Fibroblast of mammary gland (primary cell): ENCODE measurements at regions not wholly inside any gene's neighbourhood (a gene's known extent, or its start where the extent isn't known, plus 50 kb on each side); places are given as distances from the start of the nearest gene placed in this dataset.
"Not testable (repeated sequence)": the region's sequence is repeated elsewhere in the genome, so short reads cannot be mapped to it uniquely, and the experiment has no call there.

Experiments used
- DNase-seq: peaks from one replicate; pipeline ENCODE4 v3.0.0-alpha.2; 2010; ENCODE audit warnings: low read depth
- H3K4me3 ChIP-seq: 2 replicates; pipeline ENCODE4 v1.5.1; 2011; ENCODE audit warnings: low read depth, mild to moderate bottlenecking, low read length, moderate library complexity; ENCODE audit not compliant: control insufficient read depth
- CTCF ChIP-seq: conservative IDR thresholded peaks from 2 replicates; pipeline ENCODE4 v1.5.1; 2011; ENCODE audit warnings: low read depth, low read length, inconsistent platforms; ENCODE audit not compliant: control insufficient read depth, insufficient read depth

GRCh38 chr4:101643186-101643837, 147.2 kb upstream of the BANK1 start:
- peak; percentile 19 for DNase-seq
- H3K4me3 ChIP-seq: no peak overlapping the region
- TF ChIP-seq CTCF: no peak

- not testable (repeated sequence) for DNase-seq, H3K4me3 ChIP-seq
Observed at GRCh38 chr4:101632766-101633165, 157.8 kb upstream of the BANK1 start.

GRCh38 chr4:101630319-101630986, 160.1 kb upstream of the BANK1 start:
- no peak for DNase-seq
- H3K4me3 ChIP-seq: no peak overlapping the region
- TF ChIP-seq CTCF: no peak

- no peak for TF ChIP-seq CTCF
- no peak overlapping the region for H3K4me3 ChIP-seq
- DNase-seq: peak; percentile 78
Observed at GRCh38 chr4:101621120-101621519, 169.4 kb upstream of the BANK1 start.

GRCh38 chr4:101615652-101616051, 174.9 kb upstream of the BANK1 start:
- H3K4me3 ChIP-seq: no peak overlapping the region
- no peak for TF ChIP-seq CTCF
- DNase-seq: no peak

GRCh38 chr4:101606989-101607388, 183.5 kb upstream of the BANK1 start:
- H3K4me3 ChIP-seq, DNase-seq: not testable (repeated sequence)

GRCh38 chr4:101604976-101605375, 185.6 kb upstream of the BANK1 start:
- H3K4me3 ChIP-seq: no peak overlapping the region
- DNase-seq: peak; percentile 34
- TF ChIP-seq CTCF: no peak

GRCh38 chr4:101600287-101600686, 190.2 kb upstream of the BANK1 start:
- peak; percentile 8 for DNase-seq
- TF ChIP-seq CTCF: no peak
- no peak overlapping the region for H3K4me3 ChIP-seq
